Activated T-helper 17 cell treated with anti-CD3 and anti-CD28 coated beads, Interleukin-2, amount 50 U/mL, for 72 hours (primary cell): ENCODE measurements at regions not wholly inside any gene's neighbourhood (a gene's known extent, or its start where the extent isn't known, plus 50 kb on each side); places are given as distances from the start of the nearest gene placed in this dataset.
"Not testable (repeated sequence)": the region's sequence is repeated elsewhere in the genome, so short reads cannot be mapped to it uniquely, and the experiment has no call there.

Experiments used
- ATAC-seq: fragments of 150-1000 bp; cut with Tn5 transposase; replicated peaks from 2 replicates; pipeline ENCODE4 v1.10.0; 2021; ENCODE audit warnings: mild to moderate bottlenecking, moderate library complexity
- H3K27ac Mint-ChIP-seq: one replicate; pipeline ENCODE4 v1.8.0; 2022; ENCODE audit warnings: mixed read lengths
- H3K27me3 Mint-ChIP-seq: one replicate; pipeline ENCODE4 v1.8.0; 2022; ENCODE audit warnings: mixed read lengths
- H3K36me3 Mint-ChIP-seq: one replicate; pipeline ENCODE4 v1.8.0; 2022; ENCODE audit warnings: low read depth, mild to moderate bottlenecking, mixed read lengths
- H3K4me1 Mint-ChIP-seq: one replicate; pipeline ENCODE4 v1.8.0; 2022; ENCODE audit warnings: mixed read lengths
- H3K4me3 Mint-ChIP-seq: one replicate; pipeline ENCODE4 v1.8.0; 2022; ENCODE audit warnings: mild to moderate bottlenecking, mixed read lengths
- H3K9me3 Mint-ChIP-seq: one replicate; pipeline ENCODE4 v1.8.0; 2022; ENCODE audit warnings: mixed read lengths

- H3K4me3 Mint-ChIP-seq, H3K36me3 Mint-ChIP-seq, H3K27ac Mint-ChIP-seq, H3K9me3 Mint-ChIP-seq, ATAC-seq, H3K27me3 Mint-ChIP-seq, H3K4me1 Mint-ChIP-seq: not testable (repeated sequence)
Measured at GRCh38 chr14:42482345-42482971, 875.8 kb downstream of the LRFN5 start.

GRCh38 chr14:42481714-42482113, 875.0 kb downstream of the LRFN5 start:
- not testable (repeated sequence) for H3K27me3 Mint-ChIP-seq, H3K9me3 Mint-ChIP-seq, H3K36me3 Mint-ChIP-seq, H3K27ac Mint-ChIP-seq, ATAC-seq, H3K4me3 Mint-ChIP-seq, H3K4me1 Mint-ChIP-seq

- Mint-ChIP-seq H3K4me3 (no peak overlapping the region), H3K4me1 (no peaks in the 10 kb centered on the region), H3K27ac (no peak overlapping the region), H3K36me3 (no peaks in the 10 kb centered on the region), H3K27me3 (no peaks in the 10 kb centered on the region), H3K9me3 (peaks cover 3% of the 10 kb centered on the region)
- ATAC-seq = no peak
Measured at GRCh38 chr14:42480255-42480654, 873.6 kb downstream of the LRFN5 start.

- H3K27me3 Mint-ChIP-seq = no peaks in the 10 kb centered on the region
- no peak overlapping the region for H3K27ac Mint-ChIP-seq
- no peak overlapping the region for H3K4me3 Mint-ChIP-seq
- no peaks in the 10 kb centered on the region for H3K4me1 Mint-ChIP-seq
- peaks cover 9% of the 10 kb centered on the region for H3K9me3 Mint-ChIP-seq
- ATAC-seq = no peak
- H3K36me3 Mint-ChIP-seq = no peaks in the 10 kb centered on the region
Measured at GRCh38 chr14:42475289-42475688, 868.6 kb downstream of the LRFN5 start.

- Mint-ChIP-seq H3K27me3 (no peaks in the 10 kb centered on the region), H3K4me1 (no peaks in the 10 kb centered on the region), H3K4me3 (no peak overlapping the region), H3K27ac (no peak overlapping the region), H3K9me3 (peaks cover 12% of the 10 kb centered on the region), H3K36me3 (no peaks in the 10 kb centered on the region)
- ATAC-seq = no peak
Measured at GRCh38 chr14:42470427-42470719, 863.7 kb downstream of the LRFN5 start.

- H3K9me3 Mint-ChIP-seq = peaks cover 12% of the 10 kb centered on the region
- H3K27ac Mint-ChIP-seq = no peak overlapping the region
- H3K4me3 Mint-ChIP-seq = no peak overlapping the region
- no peaks in the 10 kb centered on the region for H3K4me1 Mint-ChIP-seq
- no peaks in the 10 kb centered on the region for H3K27me3 Mint-ChIP-seq
- no peaks in the 10 kb centered on the region for H3K36me3 Mint-ChIP-seq
- ATAC-seq = no peak
Measured at GRCh38 chr14:42469637-42470426, 863.2 kb downstream of the LRFN5 start.

- Mint-ChIP-seq H3K4me3 (no peak overlapping the region), H3K27me3 (no peaks in the 10 kb centered on the region), H3K4me1 (no peaks in the 10 kb centered on the region), H3K27ac (no peak overlapping the region), H3K36me3 (no peaks in the 10 kb centered on the region), H3K9me3 (peaks cover 8% of the 10 kb centered on the region)
- ATAC-seq = no peak
Measured at GRCh38 chr14:42460673-42461072, 854.0 kb downstream of the LRFN5 start.

GRCh38 chr14:42459171-42459685, 852.6 kb downstream of the LRFN5 start:
- no peak overlapping the region for H3K27ac Mint-ChIP-seq
- no peaks in the 10 kb centered on the region for H3K4me1 Mint-ChIP-seq
- no peak for ATAC-seq
- no peaks in the 10 kb centered on the region for H3K36me3 Mint-ChIP-seq
- no peaks in the 10 kb centered on the region for H3K27me3 Mint-ChIP-seq
- peaks cover 8% of the 10 kb centered on the region for H3K9me3 Mint-ChIP-seq
- H3K4me3 Mint-ChIP-seq = no peak overlapping the region

- H3K9me3 Mint-ChIP-seq = peaks cover 4% of the 10 kb centered on the region
- H3K27me3 Mint-ChIP-seq = no peaks in the 10 kb centered on the region
- no peak overlapping the region for H3K27ac Mint-ChIP-seq
- H3K36me3 Mint-ChIP-seq = no peaks in the 10 kb centered on the region
- no peak for ATAC-seq
- H3K4me1 Mint-ChIP-seq = no peaks in the 10 kb centered on the region
- no peak overlapping the region for H3K4me3 Mint-ChIP-seq
Measured at GRCh38 chr14:42441615-42442014, 834.9 kb downstream of the LRFN5 start.

GRCh38 chr14:42437809-42438208, 831.1 kb downstream of the LRFN5 start:
- ATAC-seq = no peak
- Mint-ChIP-seq H3K9me3 (peaks cover 4% of the 10 kb centered on the region), H3K27ac (no peak overlapping the region), H3K36me3 (no peaks in the 10 kb centered on the region), H3K27me3 (no peaks in the 10 kb centered on the region), H3K4me1 (no peaks in the 10 kb centered on the region), H3K4me3 (no peak overlapping the region)

- H3K4me3 Mint-ChIP-seq = no peak overlapping the region
- no peaks in the 10 kb centered on the region for H3K27me3 Mint-ChIP-seq
- ATAC-seq = no peak
- no peaks in the 10 kb centered on the region for H3K36me3 Mint-ChIP-seq
- peaks cover 8% of the 10 kb centered on the region for H3K9me3 Mint-ChIP-seq
- H3K27ac Mint-ChIP-seq = no peak overlapping the region
- H3K4me1 Mint-ChIP-seq = no peaks in the 10 kb centered on the region
Measured at GRCh38 chr14:42429401-42429800, 822.7 kb downstream of the LRFN5 start.

GRCh38 chr14:42428996-42429395, 822.3 kb downstream of the LRFN5 start:
- no peaks in the 10 kb centered on the region for H3K36me3 Mint-ChIP-seq
- peaks cover 8% of the 10 kb centered on the region for H3K9me3 Mint-ChIP-seq
- ATAC-seq = no peak
- no peak overlapping the region for H3K4me3 Mint-ChIP-seq
- H3K4me1 Mint-ChIP-seq = no peaks in the 10 kb centered on the region
- H3K27ac Mint-ChIP-seq = no peak overlapping the region
- H3K27me3 Mint-ChIP-seq = no peaks in the 10 kb centered on the region

GRCh38 chr14:42424501-42424900, 817.8 kb downstream of the LRFN5 start:
- Mint-ChIP-seq H3K9me3 (no peaks in the 10 kb centered on the region), H3K36me3 (no peaks in the 10 kb centered on the region), H3K4me1 (no peaks in the 10 kb centered on the region), H3K27me3 (no peaks in the 10 kb centered on the region), H3K4me3 (no peak overlapping the region), H3K27ac (no peak overlapping the region)
- no peak for ATAC-seq

GRCh38 chr14:42421377-42422078, 814.9 kb downstream of the LRFN5 start:
- H3K4me1 Mint-ChIP-seq = no peaks in the 10 kb centered on the region
- no peak for ATAC-seq
- H3K27me3 Mint-ChIP-seq = no peaks in the 10 kb centered on the region
- no peak overlapping the region for H3K4me3 Mint-ChIP-seq
- H3K36me3 Mint-ChIP-seq = no peaks in the 10 kb centered on the region
- no peak overlapping the region for H3K27ac Mint-ChIP-seq
- H3K9me3 Mint-ChIP-seq = no peaks in the 10 kb centered on the region

- ATAC-seq = no peak
- H3K27me3 Mint-ChIP-seq = no peaks in the 10 kb centered on the region
- no peaks in the 10 kb centered on the region for H3K9me3 Mint-ChIP-seq
- no peak overlapping the region for H3K4me3 Mint-ChIP-seq
- H3K27ac Mint-ChIP-seq = no peak overlapping the region
- H3K4me1 Mint-ChIP-seq = no peaks in the 10 kb centered on the region
- no peaks in the 10 kb centered on the region for H3K36me3 Mint-ChIP-seq
Measured at GRCh38 chr14:42420071-42420470, 813.4 kb downstream of the LRFN5 start.
